ENCODE measurements at regions not wholly inside any gene's neighbourhood (a gene's known extent, or its start where the extent isn't known, plus 50 kb on each side); places are given as distances from the start of the nearest gene placed in this dataset.
"Not testable (repeated sequence)": the region's sequence is repeated elsewhere in the genome, so short reads cannot be mapped to it uniquely, and the experiment has no call there.

DNA sequence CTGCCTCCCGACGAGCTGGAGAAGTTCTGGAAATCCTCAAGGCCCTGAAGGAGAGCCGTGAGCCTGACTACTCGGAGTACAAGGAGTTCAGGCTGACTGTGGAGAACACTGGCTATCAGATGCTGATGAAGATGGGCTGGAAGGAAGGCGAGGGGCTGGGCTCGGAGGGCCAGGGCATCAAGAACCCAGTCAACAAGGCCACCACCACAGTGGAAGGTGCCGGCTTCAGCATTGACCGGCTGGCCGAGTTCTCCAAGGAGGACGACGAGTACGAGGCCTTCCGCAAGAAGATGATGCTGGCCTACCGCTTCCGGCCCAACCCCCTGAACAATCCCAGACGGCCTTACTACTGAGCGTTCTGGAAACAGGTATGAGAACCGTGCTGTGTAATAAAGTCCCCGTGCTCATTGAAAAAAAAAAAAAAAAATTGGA is 366.1 kb upstream of the ATXN7L3B start:
- no peak for DNase-seq

DNA sequence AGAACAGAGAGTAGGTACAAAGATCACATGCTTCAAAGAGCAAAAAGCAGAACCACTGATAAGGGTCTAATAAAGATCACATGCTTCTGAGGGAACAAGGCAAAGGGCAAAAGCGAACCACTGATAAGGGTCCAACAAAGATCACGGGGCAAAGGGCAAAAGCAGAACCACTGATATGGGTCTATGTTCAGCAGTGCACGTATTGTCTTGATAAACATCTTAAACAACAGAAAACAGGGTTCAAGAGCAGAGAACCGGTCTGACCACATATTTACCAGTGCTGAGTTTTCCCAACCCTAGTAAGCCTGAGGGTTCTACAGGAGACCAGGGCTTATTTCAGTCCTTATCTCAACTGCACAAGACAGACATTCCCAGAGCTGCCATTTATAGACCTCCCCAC is 362.7 kb upstream of the ATXN7L3B start:
- DNase-seq = not testable (repeated sequence)

DNA sequence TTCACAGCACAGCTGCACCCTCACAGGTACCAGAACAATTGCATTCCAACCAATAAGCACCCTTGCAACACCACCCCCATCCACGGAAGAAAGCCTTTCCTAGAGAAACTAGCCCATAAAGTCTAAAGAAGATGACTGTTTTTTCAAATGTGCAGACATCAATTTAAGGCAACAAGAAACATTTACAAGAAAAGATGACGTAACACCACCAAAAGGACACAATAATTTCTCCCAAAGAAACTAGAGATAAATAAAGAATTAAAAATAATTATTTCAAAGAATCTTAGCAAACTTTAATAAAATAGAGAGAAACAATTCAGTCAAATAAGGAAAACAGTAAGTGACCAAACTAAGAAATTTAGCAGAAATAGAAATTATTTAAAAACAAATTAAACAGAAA is 352.3 kb upstream of the ATXN7L3B start:
- no peak for DNase-seq

DNA sequence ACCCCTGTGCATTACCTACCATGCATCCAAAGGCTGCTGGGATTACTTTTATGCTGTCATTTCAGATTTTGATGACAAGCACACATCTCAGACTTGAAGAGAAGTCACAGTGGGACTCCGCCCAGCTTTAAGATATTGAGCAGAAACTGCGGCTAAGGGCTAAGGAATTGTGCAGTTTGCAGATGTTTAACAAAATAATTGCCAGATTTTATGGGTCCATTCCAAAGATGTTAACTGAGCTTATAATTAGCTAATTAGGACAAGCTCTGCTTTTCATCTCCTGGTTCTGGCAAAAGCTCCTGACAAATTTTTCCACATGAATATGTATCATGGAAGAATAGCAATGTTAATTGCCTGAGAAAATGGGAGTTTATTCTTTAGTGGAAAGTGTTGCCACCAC is 344.4 kb upstream of the ATXN7L3B start:
- no peak for DNase-seq

DNA sequence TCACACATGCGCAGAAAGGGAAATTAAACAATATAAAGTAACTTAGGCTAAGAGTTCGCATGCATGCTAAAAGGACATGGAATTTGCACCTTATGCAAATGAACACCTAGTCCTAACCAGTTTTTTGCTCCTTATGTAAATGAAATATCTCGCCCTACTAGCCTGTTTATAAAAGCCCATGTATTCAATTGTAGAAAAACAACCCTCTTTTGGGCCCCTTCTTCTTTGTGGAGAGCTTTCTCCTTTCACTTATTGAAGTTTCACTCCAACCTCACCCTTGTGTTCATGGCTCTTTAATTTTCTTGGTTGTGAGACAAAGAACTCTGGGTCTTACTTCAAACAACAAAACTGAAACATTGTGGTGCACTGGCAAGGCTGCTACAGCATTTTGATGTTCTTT is 333.4 kb upstream of the ATXN7L3B start:
- DNase-seq = no peak

DNA sequence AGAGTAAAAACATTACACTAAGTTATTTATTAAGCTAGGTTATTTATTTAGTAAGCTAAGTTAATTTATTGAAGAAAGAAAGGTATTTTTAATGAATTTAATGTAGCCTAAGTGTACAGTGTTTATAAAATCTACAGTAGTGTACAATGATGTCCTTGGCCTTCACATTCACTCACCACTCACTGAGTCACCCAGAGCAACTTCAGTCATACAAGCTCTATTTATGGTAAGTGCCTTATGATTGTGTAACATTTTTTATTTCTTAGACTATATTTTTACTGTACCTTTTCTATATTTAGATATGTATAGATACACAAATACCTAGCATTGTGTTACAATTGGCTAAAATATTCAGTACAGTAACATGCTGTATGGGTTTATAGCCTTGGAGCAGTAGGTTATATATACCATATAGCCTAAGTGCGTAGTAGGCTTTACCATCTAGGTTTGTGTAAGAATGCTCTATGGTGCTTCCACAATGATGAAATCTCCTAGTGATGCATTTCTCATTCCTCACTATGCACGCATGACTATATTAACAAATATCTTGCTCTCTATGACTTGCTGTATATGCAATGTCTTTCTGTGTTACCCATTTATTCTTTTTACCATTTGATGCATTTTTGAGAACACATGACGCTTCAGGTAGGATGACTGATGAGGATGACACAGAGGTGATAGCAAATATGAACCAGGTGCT is 309.6 kb upstream of the ATXN7L3B start:
- DNase-seq = no peak

DNA sequence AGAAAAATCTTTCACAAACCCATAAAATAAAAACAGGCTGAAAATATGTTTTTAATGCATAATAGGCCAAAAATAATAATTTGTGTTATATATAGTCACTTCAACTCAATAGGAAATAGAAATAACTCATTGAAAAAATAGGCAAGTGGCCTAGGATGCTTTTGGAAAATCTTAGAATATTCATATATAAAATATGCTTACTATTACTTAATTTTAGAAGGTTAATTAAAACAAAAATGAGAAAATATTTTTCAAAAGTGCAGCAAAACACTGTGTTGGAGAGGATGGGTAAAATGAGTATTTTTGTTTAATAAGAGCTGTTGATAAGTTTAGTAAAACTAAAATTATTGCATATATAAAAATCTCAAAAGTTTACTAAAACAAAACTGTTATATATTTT is 308.0 kb upstream of the ATXN7L3B start:
- no peak for DNase-seq

DNA sequence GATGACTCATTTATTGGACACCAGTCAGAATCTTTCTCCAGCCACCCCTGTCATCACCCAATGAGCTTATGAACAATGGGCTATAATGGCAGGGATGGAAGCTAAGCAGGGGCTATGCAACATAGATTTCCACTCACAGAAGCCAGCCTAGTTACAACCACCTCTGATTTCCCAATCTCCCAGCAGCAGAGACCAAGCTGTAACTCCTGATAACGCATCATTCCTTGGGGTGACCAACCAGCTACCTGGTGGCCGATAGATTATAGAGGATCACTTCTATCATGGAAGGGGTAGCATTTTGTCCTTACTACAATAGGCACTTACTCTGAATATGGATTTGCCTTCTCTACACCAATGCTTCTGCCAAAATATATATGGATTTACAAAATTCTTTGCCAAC is 302.3 kb upstream of the ATXN7L3B start:
- no peak for DNase-seq

DNA sequence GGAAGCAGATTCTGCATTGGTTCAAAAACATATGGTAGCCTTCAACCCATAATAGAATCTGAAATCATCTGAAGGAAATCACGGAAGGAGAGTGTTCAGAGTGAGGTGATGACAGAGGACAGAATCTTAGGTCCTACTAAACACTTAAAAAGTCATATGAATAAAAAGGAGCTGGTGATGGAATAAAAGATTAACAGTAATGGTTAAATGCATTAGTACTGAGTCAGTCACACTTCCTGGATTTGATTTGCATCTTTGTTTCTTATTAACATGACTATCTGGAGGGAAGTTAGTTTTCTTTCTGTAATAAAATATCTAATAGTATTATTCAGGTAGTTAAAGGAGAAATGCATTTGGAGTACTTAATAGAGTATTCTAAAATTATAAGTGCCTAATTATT is 296.3 kb upstream of the ATXN7L3B start:
- DNase-seq = no peak

DNA sequence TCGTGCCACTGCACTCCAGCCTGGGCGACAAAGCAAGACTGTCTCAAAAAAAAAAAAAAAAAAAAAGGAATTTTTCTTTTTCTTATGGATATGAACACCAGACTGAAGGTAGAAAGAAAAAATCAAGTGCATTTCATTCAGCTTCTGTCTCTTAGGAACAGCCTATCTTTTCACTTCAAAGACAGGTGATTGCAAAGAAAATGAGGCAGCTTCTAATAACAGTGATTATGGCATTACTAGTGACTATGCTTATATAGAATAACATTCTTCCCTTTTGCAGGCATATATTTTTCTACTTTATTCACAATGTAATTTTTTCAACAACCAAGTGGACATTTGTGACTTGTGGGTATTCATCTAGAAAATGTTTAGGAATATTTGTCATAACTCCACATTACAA is 295.5 kb upstream of the ATXN7L3B start:
- no peak for DNase-seq

DNA sequence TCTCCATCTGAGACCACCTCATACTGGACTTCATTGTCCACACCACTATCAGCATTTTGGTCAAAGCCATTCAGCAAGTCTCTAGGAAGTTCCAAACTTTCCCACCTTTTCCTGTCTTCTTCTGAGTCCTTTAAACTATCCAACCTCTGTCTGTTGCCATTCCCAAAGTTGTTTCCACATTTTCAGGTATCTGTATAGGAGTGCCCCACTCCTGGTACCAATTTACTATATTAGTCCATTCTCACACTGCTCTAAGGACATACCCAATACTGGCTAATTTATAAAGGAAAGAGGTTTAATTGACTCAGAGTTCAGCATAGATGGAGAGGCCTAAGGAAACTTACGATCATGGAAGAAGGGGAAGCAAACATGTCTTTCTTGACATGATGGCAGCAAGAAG is 292.2 kb upstream of the ATXN7L3B start:
- no peak for DNase-seq

DNA sequence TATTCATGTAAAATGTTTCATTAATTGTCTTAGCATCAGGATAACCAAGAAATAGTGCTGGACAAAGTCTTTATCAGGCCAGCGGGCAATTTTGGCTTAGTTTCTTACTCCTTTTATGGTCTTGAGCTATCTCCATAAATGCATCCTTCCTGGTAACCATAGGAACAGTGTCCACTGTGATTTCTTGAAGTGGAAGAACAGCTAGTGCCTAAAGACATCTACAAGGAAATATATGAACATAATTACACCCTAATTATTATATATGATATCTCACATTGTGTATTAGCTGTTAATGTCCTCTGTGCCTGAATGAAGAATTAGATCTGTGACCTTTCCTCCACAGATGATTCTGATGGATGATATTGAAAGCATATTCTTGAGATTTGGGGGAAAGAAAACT is 286.7 kb upstream of the ATXN7L3B start:
- DNase-seq = no peak

DNA sequence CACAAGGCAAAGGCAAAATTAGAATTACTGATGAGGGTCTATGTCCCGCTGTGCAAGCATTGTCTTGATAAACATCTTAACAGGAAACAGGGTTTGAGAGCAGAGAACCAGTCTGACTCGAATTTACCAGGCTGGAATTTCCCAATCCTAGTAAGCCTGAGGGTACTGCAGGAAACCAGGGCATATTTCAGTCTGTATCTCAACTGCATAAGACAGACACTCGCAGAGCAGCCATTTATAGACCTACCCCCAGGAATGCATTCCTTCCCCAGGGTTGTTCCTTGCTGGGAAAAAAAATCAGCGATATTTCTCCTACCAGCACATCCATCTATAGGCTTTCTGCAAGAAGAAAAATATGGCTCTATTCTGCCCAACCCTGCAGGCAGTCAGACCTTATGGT is 283.8 kb upstream of the ATXN7L3B start:
- not testable (repeated sequence) for DNase-seq

DNA sequence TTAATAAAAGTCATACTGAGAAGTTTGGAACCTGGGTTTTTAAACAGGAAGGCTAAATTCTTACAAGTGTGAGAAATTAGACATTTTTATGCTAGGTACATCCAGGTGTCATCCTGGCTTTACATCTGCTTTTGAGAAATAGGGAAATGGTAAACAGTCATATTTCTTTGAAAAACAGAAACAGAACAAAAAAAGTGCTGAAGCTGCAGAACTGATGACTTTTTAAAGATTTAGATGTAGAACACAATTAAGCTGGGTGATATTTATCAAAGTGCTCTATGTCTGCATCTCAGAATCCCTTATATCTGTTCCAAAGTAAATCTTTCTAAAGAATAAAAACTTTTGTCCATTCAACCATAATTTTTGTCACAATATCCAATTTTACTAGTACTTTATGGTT is 282.9 kb upstream of the ATXN7L3B start:
- no peak for DNase-seq

DNA sequence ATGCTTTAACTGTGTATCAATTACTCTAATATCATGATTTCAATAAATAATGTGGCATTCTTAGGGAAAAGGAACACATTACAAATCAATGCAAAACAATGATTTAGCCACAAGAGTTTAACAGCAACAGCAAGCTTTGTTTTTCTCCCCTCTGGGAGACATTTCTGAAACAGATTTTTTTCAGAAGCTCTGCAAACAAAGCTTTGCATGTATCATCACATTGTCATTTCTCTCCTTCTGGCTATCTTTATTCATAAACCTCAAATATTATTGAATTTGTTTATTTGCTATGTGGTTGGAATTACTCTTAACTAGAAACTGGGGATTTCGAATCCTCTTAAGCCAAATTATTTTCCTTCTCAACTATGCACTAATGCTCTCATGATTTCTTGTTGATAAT is 278.4 kb upstream of the ATXN7L3B start:
- DNase-seq = no peak

DNA sequence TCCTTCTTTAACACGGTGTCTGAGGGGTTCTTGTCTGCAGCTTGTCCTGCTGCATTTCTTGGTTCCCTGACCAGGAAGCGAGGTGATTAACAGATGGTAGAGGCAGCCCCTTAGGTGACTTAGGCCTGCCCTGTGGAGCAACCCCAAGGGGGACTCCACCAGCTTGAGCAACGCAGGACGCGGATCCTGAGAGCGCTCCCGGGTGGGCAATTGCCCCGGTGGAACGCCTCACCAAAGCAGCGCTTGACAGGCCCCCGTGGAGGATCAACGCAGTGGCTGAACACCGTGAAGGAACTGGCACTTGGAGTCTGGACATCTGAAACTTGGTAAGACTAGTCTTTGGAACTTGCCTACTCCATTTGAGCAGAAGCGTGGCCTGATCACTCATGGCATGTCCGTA is 272.9 kb upstream of the ATXN7L3B start:
- DNase-seq = no peak

DNA sequence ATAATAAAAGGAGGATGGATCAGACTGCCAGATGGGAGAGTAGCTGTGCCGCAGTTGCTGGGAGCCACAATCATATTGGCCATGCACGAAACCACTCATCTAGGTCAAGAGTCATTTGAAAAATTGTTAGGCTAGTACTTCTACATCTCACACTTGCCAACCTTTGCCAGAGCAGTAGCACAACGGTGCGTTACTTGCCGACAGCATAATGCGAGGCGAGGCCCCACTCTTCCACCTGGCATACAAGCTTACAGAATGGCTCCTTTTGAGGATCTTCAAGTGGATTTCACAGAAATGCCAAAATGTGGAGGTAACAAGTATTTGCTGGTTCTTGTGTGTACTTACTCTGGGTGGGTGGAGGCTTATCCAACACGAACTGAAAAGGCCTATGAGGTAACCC is 268.3 kb upstream of the ATXN7L3B start:
- not testable (repeated sequence) for DNase-seq

DNA sequence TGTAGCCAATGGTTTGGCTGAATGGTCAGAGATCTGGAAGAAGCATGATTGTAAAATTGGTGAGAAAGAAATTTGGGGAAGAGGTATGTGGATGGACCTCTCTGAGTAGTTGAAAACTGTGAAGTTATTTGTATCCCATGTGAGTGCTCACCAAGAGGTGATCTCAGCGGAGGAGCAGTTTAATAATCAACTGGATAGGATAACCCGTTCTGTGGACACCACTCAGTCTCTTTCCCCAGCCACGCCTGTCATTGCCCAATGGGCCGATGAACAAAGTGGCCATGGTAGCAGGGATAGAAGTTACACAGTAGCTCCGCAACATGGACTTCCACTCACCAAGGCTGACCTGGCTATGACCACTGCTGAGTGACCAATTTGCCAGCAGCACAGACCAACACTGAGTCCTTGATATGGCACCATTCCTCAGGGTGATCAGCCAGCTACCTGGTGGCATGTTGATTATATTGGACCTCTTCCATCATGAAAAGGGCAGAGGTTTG is 257.4 kb upstream of the ATXN7L3B start:
- no peak for DNase-seq

DNA sequence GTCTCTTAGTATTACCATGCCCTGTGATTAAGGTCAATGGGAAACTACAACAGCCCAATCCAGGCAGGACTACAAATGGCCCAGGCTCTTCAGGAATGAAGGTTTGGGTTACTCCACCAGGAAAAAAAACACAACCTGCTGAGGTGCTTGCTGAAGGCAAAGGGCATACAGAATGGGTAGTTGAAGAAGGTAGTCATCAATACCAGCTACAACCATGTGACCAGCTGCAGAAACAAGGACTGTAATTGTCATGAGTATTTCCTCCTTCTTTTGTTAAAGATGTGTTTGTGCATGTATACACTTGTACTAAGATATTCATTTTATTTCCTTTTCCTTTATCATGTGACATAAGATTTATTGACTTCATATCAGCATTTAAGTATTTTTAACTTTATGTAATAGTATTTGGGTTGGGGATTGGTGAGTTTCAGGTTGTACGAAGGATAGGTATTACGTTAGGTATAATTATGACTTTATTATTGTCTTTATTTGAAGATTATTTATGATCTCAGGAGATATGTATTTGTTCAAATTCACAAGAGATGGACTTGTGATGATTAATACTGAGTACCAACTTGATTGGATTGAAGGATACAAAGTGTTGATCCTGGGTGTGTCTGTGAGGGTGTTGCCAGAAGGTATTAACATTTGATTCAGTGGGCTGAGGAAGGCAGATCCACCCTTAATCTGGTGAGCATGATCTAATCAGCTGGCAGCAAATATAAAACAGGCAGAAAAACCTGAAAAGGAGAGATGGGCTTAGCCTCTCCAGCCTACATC is 256.0 kb upstream of the ATXN7L3B start:
- DNase-seq = not testable (repeated sequence)

DNA sequence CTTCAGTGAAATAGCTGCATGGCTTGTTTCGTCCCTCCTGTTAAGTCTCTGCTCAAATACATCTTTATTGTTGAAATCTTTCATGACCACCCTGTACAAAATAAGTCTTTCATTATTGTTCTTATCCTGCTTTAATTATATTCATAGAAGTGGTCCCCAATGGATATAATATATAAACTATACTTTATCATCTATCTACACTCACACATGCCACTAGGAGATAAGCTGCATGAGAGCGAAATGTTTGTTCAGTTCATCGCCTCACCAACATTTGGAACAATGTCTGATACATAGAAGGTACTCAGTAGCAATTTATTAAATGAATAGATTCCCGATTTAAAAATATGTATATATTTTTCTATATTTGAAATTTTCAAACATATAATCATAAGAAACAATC is 254.0 kb upstream of the ATXN7L3B start:
- no peak for DNase-seq

DNA sequence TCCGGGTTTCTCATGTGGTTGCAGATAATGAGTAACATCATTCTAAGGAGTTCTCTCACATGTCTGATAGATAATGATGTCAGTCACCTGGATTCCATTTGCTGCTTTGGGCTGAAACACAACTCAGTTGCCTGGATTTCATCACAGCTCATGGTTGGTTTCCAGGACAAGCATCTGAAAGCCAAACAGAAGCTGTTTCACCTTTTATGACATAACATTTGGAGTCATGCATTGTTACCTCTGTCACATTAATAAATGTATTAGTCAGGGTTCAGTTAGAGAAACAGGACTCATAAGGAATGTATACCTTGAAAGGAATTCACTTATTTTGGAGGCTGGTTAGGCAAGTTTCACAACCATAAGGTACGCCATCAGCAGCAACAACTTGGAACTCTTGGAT is 251.9 kb upstream of the ATXN7L3B start:
- DNase-seq = no peak

DNA sequence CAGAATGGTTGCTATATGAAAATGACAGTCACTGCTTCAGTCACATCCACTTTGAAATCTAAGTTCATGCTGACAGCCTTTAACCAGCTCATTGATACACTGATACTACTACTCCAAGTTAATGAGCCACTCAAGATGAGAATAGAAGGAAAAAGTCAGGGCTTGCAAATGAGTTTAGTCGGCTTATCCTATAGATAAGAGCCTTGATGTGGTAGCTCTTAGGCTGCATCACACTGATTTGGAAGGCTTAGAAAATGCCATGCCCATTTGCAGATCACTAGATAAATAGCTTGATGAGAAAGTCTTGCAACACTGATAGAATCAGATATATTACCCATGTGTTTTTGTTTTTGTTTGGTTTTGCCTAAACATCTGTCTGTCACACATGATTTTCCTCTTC is 251.4 kb upstream of the ATXN7L3B start:
- DNase-seq = no peak

DNA sequence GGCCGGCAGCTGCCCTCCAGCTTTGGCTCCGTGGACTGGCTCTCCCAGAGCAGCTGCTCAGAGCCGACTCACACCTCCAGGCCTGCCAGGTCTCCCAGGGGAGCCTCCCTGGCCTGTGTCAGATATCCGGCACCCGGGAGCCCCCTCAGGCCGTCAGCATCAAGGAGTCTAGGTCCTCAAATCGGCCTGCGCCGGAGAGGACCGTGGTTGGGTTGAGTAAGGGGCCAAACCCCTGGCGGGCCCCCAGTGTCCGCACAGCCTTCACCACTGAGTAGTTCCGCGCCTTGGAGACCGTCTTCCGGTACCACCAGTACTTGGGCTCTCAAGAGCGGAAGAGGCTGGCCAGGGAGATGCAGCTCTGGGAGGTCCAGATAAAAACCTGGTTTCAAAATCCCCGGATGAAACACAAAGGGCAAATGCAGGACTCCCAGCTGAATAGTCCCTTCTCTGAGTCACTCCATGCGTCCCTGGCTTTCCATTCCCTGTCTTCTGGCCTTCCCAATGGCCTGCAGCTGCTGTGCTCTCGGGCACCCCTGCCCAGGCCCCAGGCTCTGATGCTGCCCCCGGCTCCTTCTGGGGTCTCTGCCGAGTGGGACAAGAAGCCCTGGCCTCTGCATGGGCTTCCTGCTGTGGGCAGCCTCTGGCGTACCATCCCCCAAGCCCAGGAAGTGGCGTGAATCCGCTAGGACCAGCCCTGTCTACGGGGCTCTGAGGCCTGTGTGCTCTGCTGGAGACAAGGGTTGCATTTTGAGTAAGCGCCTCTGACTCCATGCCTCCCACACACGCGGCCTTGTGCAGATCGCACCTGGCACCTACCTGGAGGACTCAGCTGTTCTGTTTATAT is 245.1 kb upstream of the ATXN7L3B start:
- no peak for DNase-seq

DNA sequence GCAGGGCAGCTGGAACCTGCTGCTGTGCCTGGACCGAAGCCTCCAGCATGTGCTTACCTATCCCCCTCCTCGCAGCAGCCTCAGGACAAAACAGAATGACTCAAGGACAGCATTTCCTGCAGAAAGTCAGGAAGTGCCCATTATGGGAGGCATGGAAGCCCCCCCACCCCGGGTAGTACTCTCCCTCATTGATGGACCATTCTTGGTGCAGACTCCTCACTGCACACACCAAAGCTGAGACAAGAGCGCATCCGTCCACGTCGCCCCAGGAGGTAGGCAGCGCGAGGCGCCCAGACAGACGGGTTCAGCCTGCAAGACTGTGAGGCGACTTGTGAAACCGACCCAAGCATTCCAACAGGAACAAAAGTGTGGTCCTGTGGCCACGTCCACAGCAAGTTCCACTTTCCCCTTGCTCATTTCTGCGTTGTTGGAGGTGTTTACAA is 243.9 kb upstream of the ATXN7L3B start:
- DNase-seq = no peak

Measured in KG1 (cell line).